ENCODE measurements at regions not wholly inside any gene's neighbourhood (a gene's known extent, or its start where the extent isn't known, plus 50 kb on each side); places are given as distances from the start of the nearest gene placed in this dataset.

GRCh38 chr4:60175241-60175640, 1024.9 kb upstream of the ADGRL3 start:
- H3K36me3 ChIP-seq (replicated peaks in 1 of 2; ENCODE audit: control insufficient read depth in 1 of 2, insufficient read depth in 2 of 2, low read length in 2 of 2): no peaks in the 10 kb centered on the region
- no peak for TF ChIP-seq NKX3-1 (CRISPR knock-in tag; IDR thresholded peaks at IDR 0.05)
- no peak for TF ChIP-seq HOXA7 (CRISPR knock-in tag; IDR thresholded peaks at IDR 0.05)
- TF ChIP-seq RORA (CRISPR knock-in tag; IDR thresholded peaks at IDR 0.05): no peak
- no peak for TF ChIP-seq SP2 (CRISPR knock-in tag; IDR thresholded peaks at IDR 0.05)
- TF ChIP-seq ZNF891 (CRISPR knock-in tag; IDR thresholded peaks at IDR 0.05): no peak
- no peak for TF ChIP-seq ZNF143 (CRISPR knock-in tag; IDR thresholded peaks at IDR 0.05)
- TF ChIP-seq ZNF646 (CRISPR knock-in tag; IDR thresholded peaks at IDR 0.05): no peak
- no peak for TF ChIP-seq THRA (CRISPR knock-in tag; IDR thresholded peaks at IDR 0.05; ENCODE audit: borderline replicate concordance)
- no peak for TF ChIP-seq JARID2 (CRISPR knock-in tag; IDR thresholded peaks at IDR 0.05; ENCODE audit: insufficient replicate concordance)
- no peak for TF ChIP-seq ZNF251 (CRISPR knock-in tag; IDR thresholded peaks at IDR 0.05)
- no peak overlapping the region for H3K27ac ChIP-seq (ENCODE audit: extremely low read length, insufficient read depth, low read length)
- ATAC-seq (no peak), FAIRE-seq (no peak), DNase-seq (ENCODE audit: low spot score) (no peak)
- 0% methylated on average over 1 of the region's 1 CpG for WGBS (ENCODE audit: low lambda C conversion rate)
- no peaks in the 10 kb centered on the region for H3K27me3 ChIP-seq (ENCODE audit: control insufficient read depth in 1 of 2, insufficient read depth in 2 of 2, low read length in 2 of 2)
- no peak overlapping the region for H3K4me3 ChIP-seq (replicated peaks in 1 of 3; ENCODE audit: insufficient read depth in 1 of 3, low read depth in 2 of 3, low read length in 3 of 3)
- no peak overlapping the region for H2AFZ ChIP-seq (ENCODE audit: low read length)
- no peak overlapping the region for H3K4me2 ChIP-seq (ENCODE audit: low read depth, low read length)
- no peaks in the 10 kb centered on the region for H3K79me2 ChIP-seq (ENCODE audit: insufficient read depth, low read length)
- ChIA-PET POLR2A (no interaction called here), CTCF (ENCODE audit: low intra/inter-chr PET ratio, low total read pairs) (no interaction called here)
- no peaks in the 10 kb centered on the region for H4K20me1 ChIP-seq (ENCODE audit: insufficient read depth, low read length)
- intact Hi-C loops (cut with micrococcal nuclease; ENCODE audit: unreplicated experiment): no loop called here
- BruUV-seq (replicated peaks): no TSS peak
- no peak overlapping the region for H3K9ac ChIP-seq (ENCODE audit: insufficient read depth, low read depth, low read length)
- H3K4me1 ChIP-seq (ENCODE audit: insufficient read depth, low read length): no peaks in the 10 kb centered on the region
- in situ Hi-C loops (cut with HindIII; ENCODE audit: extremely low pct_ligation_motif_present, low pct_unique_long_range_greater_than_20kb): no loop called here
- no peaks in the 10 kb centered on the region for H3K9me3 ChIP-seq (ENCODE audit: low read length)
